Mesenchymal stem cell (in vitro differentiated cells and primary cell): ENCODE measurements at regions not wholly inside any gene's neighbourhood (a gene's known extent, or its start where the extent isn't known, plus 50 kb on each side); places are given as distances from the start of the nearest gene placed in this dataset.

ENCODE experiments used
- DNase-seq: peaks from one replicate; pipeline ENCODE4 v3.0.0-alpha.2; 2013
- H2AFZ ChIP-seq: one replicate; pipeline ENCODE4 v1.6.1; 2013; ENCODE audit warnings: low read depth, mild to moderate bottlenecking, control low read depth, inconsistent platforms, low read length, moderate library complexity
- H2AK5ac ChIP-seq: 2 replicates; pipeline ENCODE4 v1.6.1; 2013; ENCODE audit warnings: low read length, moderate library complexity, mild to moderate bottlenecking, inconsistent platforms; ENCODE audit not compliant: severe bottlenecking
- H2BK120ac ChIP-seq: one replicate; pipeline ENCODE4 v1.6.1; 2013; ENCODE audit warnings: low read depth, mild to moderate bottlenecking, inconsistent platforms, low read length, moderate library complexity
- H2BK12ac ChIP-seq, 2 experiments: one replicate each; pipeline ENCODE4 v1.6.1; 2013; ENCODE audit warnings: inconsistent platforms in 2 of 2, low read length in 2 of 2, mild to moderate bottlenecking in 2 of 2, moderate library complexity in 2 of 2, control low read depth in 1 of 2
- H2BK15ac ChIP-seq: one replicate; pipeline ENCODE4 v1.6.1; 2013; ENCODE audit warnings: mild to moderate bottlenecking, low read depth, inconsistent platforms; ENCODE audit not compliant: poor library complexity, severe bottlenecking
- H2BK5ac ChIP-seq: 2 replicates; pipeline ENCODE4 v1.6.1; 2013; ENCODE audit warnings: low read depth, mild to moderate bottlenecking, low read length, control low read depth, inconsistent platforms; ENCODE audit not compliant: poor library complexity, severe bottlenecking
- H3K14ac ChIP-seq, 2 experiments: one replicate each; pipeline ENCODE4 v1.6.1; 2013; ENCODE audit warnings: inconsistent platforms in 2 of 2, low read length in 2 of 2, control low read depth in 1 of 2, mild to moderate bottlenecking in 1 of 2, moderate library complexity in 1 of 2
- H3K18ac ChIP-seq, 2 experiments: one replicate each; pipeline ENCODE4 v1.6.1; 2013; ENCODE audit warnings: inconsistent platforms in 2 of 2, low read length in 2 of 2, control low read depth in 1 of 2, low read depth in 1 of 2, mild to moderate bottlenecking in 1 of 2
- H3K23ac ChIP-seq, 2 experiments: one replicate each; pipeline ENCODE4 v1.6.1; 2013; ENCODE audit warnings: inconsistent platforms in 2 of 2, low read length in 2 of 2, mild to moderate bottlenecking in 2 of 2, moderate library complexity in 2 of 2, control low read depth in 1 of 2
- H3K27ac ChIP-seq: 2 replicates; pipeline ENCODE4 v1.5.1; 2013; ENCODE audit warnings: mild to moderate bottlenecking, moderate library complexity, low read length, control low read depth, inconsistent platforms; ENCODE audit not compliant: poor library complexity, severe bottlenecking
- H3K27me3 ChIP-seq, 2 experiments: 2 replicates each; pipeline versions ENCODE4 v1.6.1 to v1.7.0; 2013; ENCODE audit warnings: low read length in 2 of 2, mild to moderate bottlenecking in 2 of 2, moderate library complexity in 2 of 2, control low read depth in 1 of 2, inconsistent platforms in 1 of 2; ENCODE audit not compliant: control insufficient read depth in 1 of 2, insufficient read depth in 1 of 2
- H3K36me3 ChIP-seq, 2 experiments: 2 replicates each; pipeline versions ENCODE4 v1.6.1 to v1.7.0; 2013; ENCODE audit warnings: low read length in 2 of 2, control low read depth in 1 of 2, inconsistent platforms in 1 of 2, low read depth in 1 of 2, mild to moderate bottlenecking in 1 of 2; ENCODE audit not compliant: insufficient read depth in 2 of 2, control insufficient read depth in 1 of 2
- H3K4ac ChIP-seq, 2 experiments: one replicate each; pipeline ENCODE4 v1.6.1; 2013; ENCODE audit warnings: inconsistent platforms in 2 of 2, low read length in 2 of 2, mild to moderate bottlenecking in 2 of 2, moderate library complexity in 2 of 2, control low read depth in 1 of 2, low read depth in 1 of 2
- H3K4me1 ChIP-seq: 2 replicates; pipeline ENCODE4 v1.6.1; 2013; ENCODE audit warnings: low read depth, low read length, control low read depth; ENCODE audit not compliant: control insufficient read depth, insufficient read depth
- H3K4me2 ChIP-seq: 2 replicates; pipeline ENCODE4 v1.6.1; 2013; ENCODE audit warnings: low read length, mild to moderate bottlenecking, inconsistent platforms; ENCODE audit not compliant: poor library complexity, severe bottlenecking
- H3K4me3 ChIP-seq, 2 experiments: 2 replicates each; pipeline versions ENCODE4 v1.5.1 to v1.7.0; 2013; ENCODE audit warnings: low read length in 2 of 2, mild to moderate bottlenecking in 2 of 2, control low read depth in 1 of 2, low read depth in 1 of 2; ENCODE audit not compliant: insufficient read depth in 1 of 2
- H3K79me1 ChIP-seq: replicated peaks from 2 replicates; pipeline ENCODE4 v1.6.1; 2013; ENCODE audit warnings: mild to moderate bottlenecking, control low read depth, low read length, inconsistent platforms; ENCODE audit not compliant: poor library complexity, severe bottlenecking
- H3K9ac ChIP-seq: 2 replicates; pipeline ENCODE4 v1.7.0; 2013; ENCODE audit warnings: mild to moderate bottlenecking, low read length, moderate library complexity
- H3K9me3 ChIP-seq: 2 replicates; pipeline ENCODE4 v1.7.0; 2013; ENCODE audit warnings: mild to moderate bottlenecking, low read length; ENCODE audit not compliant: control insufficient read depth
- H4K8ac ChIP-seq: one replicate; pipeline ENCODE4 v1.6.1; 2013; ENCODE audit warnings: inconsistent platforms, mild to moderate bottlenecking, low read length, moderate library complexity
- H4K91ac ChIP-seq: one replicate; pipeline ENCODE4 v1.6.1; 2013; ENCODE audit warnings: mild to moderate bottlenecking, low read length, inconsistent platforms
- WGBS: methylation state at CpG from one replicate; pipeline ENCODE4 v1.1.7; 2013; ENCODE audit warnings: mixed read lengths; 5-methylcytosine and 5-hydroxymethylcytosine counted together

DNA sequence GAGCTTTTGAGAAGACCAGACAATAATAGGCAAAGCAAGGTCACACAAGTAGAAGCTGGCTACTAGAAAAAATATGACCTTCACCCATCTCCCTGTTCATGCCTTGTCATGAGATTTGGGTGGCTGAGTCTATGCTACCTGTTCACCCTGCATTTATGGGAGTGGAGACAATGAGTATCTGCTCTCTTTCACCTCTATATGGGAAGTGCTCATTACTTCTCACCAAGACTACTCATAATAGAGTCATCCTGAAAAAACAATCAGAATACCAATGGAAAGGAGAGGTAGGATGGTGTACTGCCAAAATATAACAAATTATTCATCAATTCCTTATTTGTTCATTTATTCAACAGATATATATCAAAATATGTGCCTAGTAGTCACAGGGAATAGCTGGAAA, 921.8 kb upstream of the INTU start:
- Histone ChIP-seq H2BK120ac (no peak overlapping the region), H3K27ac (no peak overlapping the region), H2AK5ac (no peak overlapping the region), H3K36me3 (no peaks in the 10 kb centered on the region), H3K14ac (no peak overlapping the region), H4K8ac (no peak overlapping the region), H2BK15ac (no peak overlapping the region), H3K9ac (no peak overlapping the region), H4K91ac (no peak overlapping the region), H3K4ac (no peak overlapping the region), H3K4me1 (no peaks in the 10 kb centered on the region), H3K4me3 (no peak overlapping the region), H2AFZ (no peak overlapping the region), H3K18ac (no peak overlapping the region), H3K27me3 (no peaks in the 10 kb centered on the region), H3K79me1 (no peaks in the 10 kb centered on the region), H3K9me3 (no peaks in the 10 kb centered on the region), H2BK5ac (no peak overlapping the region), H3K23ac (no peak overlapping the region), H3K4me2 (no peak overlapping the region), H2BK12ac (no peak overlapping the region)
- DNase-seq, result no peak

DNA sequence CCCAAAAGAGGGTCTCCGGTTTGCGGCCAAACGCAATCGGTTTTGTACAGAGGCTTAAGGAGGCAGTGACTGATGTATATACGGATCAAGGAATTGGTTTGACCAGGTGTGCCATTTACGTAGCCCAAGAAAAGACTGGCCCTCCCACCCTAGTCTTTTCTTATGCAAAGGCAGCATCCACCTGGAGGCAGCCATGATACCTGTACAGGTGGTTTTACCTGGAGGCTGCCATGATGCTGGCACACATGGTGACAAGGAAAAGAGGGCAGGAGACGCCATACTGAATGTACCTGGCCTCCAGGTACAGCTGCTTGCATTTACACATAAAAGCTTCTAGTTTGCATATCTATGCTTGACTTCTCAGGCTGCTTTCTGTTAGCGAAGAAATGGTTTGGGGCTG, 917.7 kb upstream of the INTU start:
- Histone ChIP-seq H2BK12ac (peak overlapping the region in 1 of 2 experiments; percentile 50), H3K79me1 (no peaks in the 10 kb centered on the region), H3K14ac (peak overlapping the region in 1 of 2 experiments; percentile 15), H2BK120ac (no peak overlapping the region), H3K36me3 (no peaks in the 10 kb centered on the region), H3K4me3 (no peak overlapping the region), H3K9me3 (no peaks in the 10 kb centered on the region), H3K27me3 (no peaks in the 10 kb centered on the region), H3K4me1 (no peaks in the 10 kb centered on the region), H3K18ac (peak overlapping the region in 1 of 2 experiments; percentile 21), H3K23ac (no peak overlapping the region), H3K27ac (no peak overlapping the region), H3K9ac (no peak overlapping the region), H3K4me2 (no peak overlapping the region), H2BK5ac (no peak overlapping the region), H4K8ac (no peak overlapping the region), H2AK5ac (no peak overlapping the region), H4K91ac (no peak overlapping the region), H3K4ac (no peak overlapping the region), H2AFZ (no peak overlapping the region), H2BK15ac (no peak overlapping the region)
- no peak for DNase-seq
- WGBS, result 98% methylated on average over 6 of the region's 8 CpGs

DNA sequence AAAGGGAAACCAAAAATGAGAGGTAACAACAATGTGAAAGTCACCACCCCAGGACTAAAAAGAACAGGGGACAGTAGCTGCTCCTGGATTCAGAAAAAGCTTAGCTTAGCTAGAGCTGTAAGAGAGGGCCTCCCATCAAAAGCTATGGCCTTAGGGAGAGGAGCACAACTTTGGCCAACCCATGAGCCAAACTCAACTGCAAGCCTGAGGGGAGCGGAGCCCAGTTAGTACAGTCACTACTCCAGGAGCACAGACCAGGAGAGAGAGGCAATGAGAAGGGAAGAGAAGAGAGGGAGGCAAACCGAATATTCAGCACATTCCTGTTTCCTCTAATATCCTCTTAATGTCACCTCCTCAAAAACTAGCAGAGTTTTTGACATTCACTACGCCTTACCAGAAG, 917.1 kb upstream of the INTU start:
- no peak overlapping the region for H2BK120ac ChIP-seq
- no peak overlapping the region for H2BK5ac ChIP-seq
- no peak for DNase-seq
- H2BK15ac ChIP-seq, result no peak overlapping the region
- no peak overlapping the region for H3K4me3 ChIP-seq
- 77% methylated on average over 3 of the region's 3 CpGs for WGBS
- no peak overlapping the region for H3K27ac ChIP-seq
- no peak overlapping the region for H3K23ac ChIP-seq
- no peak overlapping the region for H3K14ac ChIP-seq
- no peaks in the 10 kb centered on the region for H3K9me3 ChIP-seq
- H3K4ac ChIP-seq, result no peak overlapping the region
- H3K27me3 ChIP-seq, result no peaks in the 10 kb centered on the region
- no peak overlapping the region for H2BK12ac ChIP-seq
- no peak overlapping the region for H4K8ac ChIP-seq
- H3K9ac ChIP-seq, result no peak overlapping the region
- no peak overlapping the region for H4K91ac ChIP-seq
- H3K36me3 ChIP-seq, result no peaks in the 10 kb centered on the region
- no peak overlapping the region for H2AK5ac ChIP-seq
- no peak overlapping the region for H2AFZ ChIP-seq
- no peaks in the 10 kb centered on the region for H3K79me1 ChIP-seq
- H3K18ac ChIP-seq, result no peak overlapping the region
- H3K4me2 ChIP-seq, result no peak overlapping the region
- H3K4me1 ChIP-seq, result no peaks in the 10 kb centered on the region

DNA sequence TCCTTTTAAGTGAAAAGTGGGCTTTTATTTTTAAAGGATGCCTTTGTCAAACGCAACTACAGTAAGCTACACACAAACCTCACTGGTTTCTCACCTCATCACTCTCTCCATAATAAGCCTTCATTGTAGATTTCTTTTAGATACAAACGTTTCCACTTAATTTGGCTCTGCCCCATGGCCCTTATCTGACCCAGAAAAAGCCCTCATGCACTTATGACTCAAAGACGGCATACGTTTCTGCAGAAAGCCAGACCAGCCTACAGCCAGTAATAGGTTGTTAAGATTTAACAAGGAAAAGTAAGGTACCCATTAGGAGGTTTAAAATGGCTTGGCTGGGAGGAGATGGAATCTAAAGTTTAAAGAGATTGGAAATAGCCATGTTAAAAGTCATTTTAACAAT, 914.6 kb upstream of the INTU start:
- no peak overlapping the region for H3K23ac ChIP-seq
- H3K4ac ChIP-seq, result no peak overlapping the region
- no peak overlapping the region for H2AFZ ChIP-seq
- no peak for DNase-seq
- no peak overlapping the region for H3K9ac ChIP-seq
- H2BK12ac ChIP-seq, result no peak overlapping the region
- no peak overlapping the region for H3K4me2 ChIP-seq
- H2BK120ac ChIP-seq, result no peak overlapping the region
- no peak overlapping the region for H3K18ac ChIP-seq
- no peak overlapping the region for H4K91ac ChIP-seq
- no peak overlapping the region for H2BK15ac ChIP-seq
- H4K8ac ChIP-seq, result no peak overlapping the region
- no peaks in the 10 kb centered on the region for H3K36me3 ChIP-seq
- no peaks in the 10 kb centered on the region for H3K27me3 ChIP-seq
- WGBS, result 76% methylated on average over 4 of the region's 4 CpGs
- H2AK5ac ChIP-seq, result no peak overlapping the region
- H3K79me1 ChIP-seq, result no peaks in the 10 kb centered on the region
- no peaks in the 10 kb centered on the region for H3K4me1 ChIP-seq
- no peak overlapping the region for H3K14ac ChIP-seq
- no peak overlapping the region for H3K27ac ChIP-seq
- no peak overlapping the region for H2BK5ac ChIP-seq
- H3K4me3 ChIP-seq, result no peak overlapping the region
- no peaks in the 10 kb centered on the region for H3K9me3 ChIP-seq
